ENCODE measurements at regions not wholly inside any gene's neighbourhood (a gene's known extent, or its start where the extent isn't known, plus 50 kb on each side); places are given as distances from the start of the nearest gene placed in this dataset.

- no peak for DNase-seq (ENCODE audit: low read depth in 1 of 2, low spot score in 1 of 2)
- H3K27me3 ChIP-seq (ENCODE audit: insufficient read depth, poor library complexity, severe bottlenecking) = no peaks in the 10 kb centered on the region
- TF ChIP-seq REST (IDR thresholded peaks at IDR 0.05; ENCODE audit: insufficient replicate concordance, low read depth) = no peak
- no peak for TF ChIP-seq GABPA (IDR thresholded peaks at IDR 0.05; ENCODE audit: low read depth)
- TF ChIP-seq SPI1 (IDR thresholded peaks at IDR 0.05; ENCODE audit: borderline replicate concordance, low read depth) = no peak
- no peak for TF ChIP-seq CTCF (IDR thresholded peaks at IDR 0.05; ENCODE audit: insufficient read depth, low read length)
- TF ChIP-seq POLR2AphosphoS5 (IDR thresholded peaks at IDR 0.05; ENCODE audit: low read depth) = no peak
These were observed 1068.2 kb upstream of the ACVR2A start for GRCh38 chr2:146776596-146776995.

GRCh38 chr2:146771531-146771930 lies 1073.3 kb upstream of the ACVR2A start:
- TF ChIP-seq SPI1 (IDR thresholded peaks at IDR 0.05; ENCODE audit: borderline replicate concordance, low read depth) (no peak), CTCF (IDR thresholded peaks at IDR 0.05; ENCODE audit: insufficient read depth, low read length) (no peak), GABPA (IDR thresholded peaks at IDR 0.05; ENCODE audit: low read depth) (no peak), POLR2AphosphoS5 (IDR thresholded peaks at IDR 0.05; ENCODE audit: low read depth) (no peak), REST (IDR thresholded peaks at IDR 0.05; ENCODE audit: insufficient replicate concordance, low read depth) (no peak)
- H3K27ac ChIP-seq (replicated peaks) = no peak overlapping the region

More at GRCh38 chr2:146776596-146776995, 1068.2 kb upstream of the ACVR2A start:
- H3K4me3 ChIP-seq (replicated peaks; ENCODE audit: insufficient read depth, low read length) = no peak overlapping the region
- no peak overlapping the region for H3K27ac ChIP-seq (replicated peaks)

GRCh38 chr2:146764301-146764700 lies 1080.5 kb upstream of the ACVR2A start:
- no peak overlapping the region for H3K27ac ChIP-seq (replicated peaks)
- DNase-seq (ENCODE audit: low read depth in 1 of 2, low spot score in 1 of 2) = no peak
- H3K4me3 ChIP-seq (replicated peaks; ENCODE audit: insufficient read depth, low read length) = no peak overlapping the region
- TF ChIP-seq CTCF (IDR thresholded peaks at IDR 0.05; ENCODE audit: insufficient read depth, low read length) (no peak), REST (IDR thresholded peaks at IDR 0.05; ENCODE audit: insufficient replicate concordance, low read depth) (no peak), GABPA (IDR thresholded peaks at IDR 0.05; ENCODE audit: low read depth) (no peak), POLR2AphosphoS5 (IDR thresholded peaks at IDR 0.05; ENCODE audit: low read depth) (no peak), SPI1 (IDR thresholded peaks at IDR 0.05; ENCODE audit: borderline replicate concordance, low read depth) (no peak)
- H3K27me3 ChIP-seq (ENCODE audit: insufficient read depth, poor library complexity, severe bottlenecking) = peaks cover 2% of the 10 kb centered on the region

More at GRCh38 chr2:146771531-146771930, 1073.3 kb upstream of the ACVR2A start:
- no peaks in the 10 kb centered on the region for H3K27me3 ChIP-seq (ENCODE audit: insufficient read depth, poor library complexity, severe bottlenecking)
- H3K4me3 ChIP-seq (replicated peaks; ENCODE audit: insufficient read depth, low read length) = no peak overlapping the region
- no peak for DNase-seq (ENCODE audit: low read depth in 1 of 2, low spot score in 1 of 2)

All from HL-60 (cell line).